ENCODE measurements at regions not wholly inside any gene's neighbourhood (a gene's known extent, or its start where the extent isn't known, plus 50 kb on each side); places are given as distances from the start of the nearest gene placed in this dataset.

DNA sequence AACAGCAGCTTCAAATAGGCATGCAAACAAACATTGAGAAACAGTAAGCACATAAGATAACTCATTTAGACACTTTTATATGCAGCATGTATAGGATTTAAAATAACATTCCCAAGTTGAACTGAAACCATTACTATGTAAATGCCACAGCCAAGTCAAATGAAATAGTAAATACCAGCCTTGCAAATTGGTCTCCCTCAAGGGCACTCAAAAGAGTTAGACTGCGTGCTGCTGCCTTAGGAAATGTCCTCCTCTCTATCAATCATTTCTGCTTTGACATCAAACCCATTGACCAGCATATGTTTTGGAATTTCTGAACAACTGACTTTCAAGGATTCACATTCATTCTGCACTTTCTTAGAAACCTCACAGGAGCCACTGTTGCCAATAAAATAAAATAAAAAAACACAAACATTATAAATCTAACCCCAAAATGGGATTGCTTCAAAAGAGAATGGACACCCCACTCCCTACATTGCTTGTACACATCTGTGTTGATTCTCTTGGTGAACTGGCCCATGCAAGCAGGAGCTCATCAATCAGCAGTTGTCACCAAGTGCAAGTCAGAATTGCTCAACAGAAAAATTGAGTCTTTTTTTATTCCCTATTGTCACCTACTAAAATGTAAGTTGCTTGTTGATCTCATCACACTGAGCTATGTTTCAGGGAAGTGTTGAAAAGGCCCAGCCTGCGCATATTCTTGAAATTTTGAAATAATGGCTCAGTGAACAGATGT, 256.2 kb downstream of the DAD1 start:
- H3K4me2 ChIP-seq (ENCODE audit: low read length) = peak overlapping the region; percentile 75; the same call in 1 of the 2 replicates
- no peak for ATAC-seq
- POLR2A ChIA-PET = no interaction called here
- no peaks in the 10 kb centered on the region for H3K27me3 ChIP-seq (ENCODE audit: insufficient read depth, low read length)
- H3K4me1 ChIP-seq (ENCODE audit: control insufficient read depth in 1 of 2, insufficient read depth in 2 of 2, low read length in 2 of 2) = peaks cover 21 to 25% of the 10 kb centered on the region in 2 experiments
- RAD21 ChIA-PET (ENCODE audit: low non-redundant PET in 1 of 2, low total read pairs in 2 of 2, uncharacterized antibody in 2 of 2, unreplicated experiment in 2 of 2) = interaction anchor here in 1 of 2 experiments (0.8 kb wide), 1 partner anchor 13 kb away, joined by 3 read pairs; no protein-coding TSS in a partner anchor
- no peaks in the 10 kb centered on the region for H4K20me1 ChIP-seq (ENCODE audit: insufficient read depth)
- TF ChIP-seq, protein P1, sequence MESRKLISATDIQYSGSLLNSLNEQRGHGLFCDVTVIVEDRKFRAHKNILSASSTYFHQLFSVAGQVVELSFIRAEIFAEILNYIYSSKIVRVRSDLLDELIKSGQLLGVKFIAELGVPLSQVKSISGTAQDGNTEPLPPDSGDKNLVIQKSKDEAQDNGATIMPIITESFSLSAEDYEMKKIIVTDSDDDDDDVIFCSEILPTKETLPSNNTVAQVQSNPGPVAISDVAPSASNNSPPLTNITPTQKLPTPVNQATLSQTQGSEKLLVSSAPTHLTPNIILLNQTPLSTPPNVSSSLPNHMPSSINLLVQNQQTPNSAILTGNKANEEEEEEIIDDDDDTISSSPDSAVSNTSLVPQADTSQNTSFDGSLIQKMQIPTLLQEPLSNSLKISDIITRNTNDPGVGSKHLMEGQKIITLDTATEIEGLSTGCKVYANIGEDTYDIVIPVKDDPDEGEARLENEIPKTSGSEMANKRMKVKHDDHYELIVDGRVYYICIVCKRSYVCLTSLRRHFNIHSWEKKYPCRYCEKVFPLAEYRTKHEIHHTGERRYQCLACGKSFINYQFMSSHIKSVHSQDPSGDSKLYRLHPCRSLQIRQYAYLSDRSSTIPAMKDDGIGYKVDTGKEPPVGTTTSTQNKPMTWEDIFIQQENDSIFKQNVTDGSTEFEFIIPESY (IDR thresholded peaks at IDR 0.05; ENCODE audit: extremely low read depth, insufficient replicate concordance, low read length) = no peak
- TF ChIP-seq EGR1 (IDR thresholded peaks at IDR 0.05; ENCODE audit: low read depth) = no peak
- no peak for TF ChIP-seq FOSL1 (IDR thresholded peaks at IDR 0.05; ENCODE audit: low read depth)
- no peak for TF ChIP-seq EZH2phosphoT487 (IDR thresholded peaks at IDR 0.05; ENCODE audit: borderline replicate concordance)
- peaks cover 0 to 20% of the 10 kb centered on the region in 2 experiments; a peak in 1 of 4 replicates for H3K9me3 ChIP-seq (ENCODE audit: control insufficient read depth in 1 of 2, insufficient read depth in 1 of 2, low read depth in 1 of 2, low read length in 2 of 2)
- H3K27ac ChIP-seq (ENCODE audit: low read depth, low read length) = no peak overlapping the region
- DNase-seq (ENCODE audit: low read depth, low spot score) = no peak
- H3K4me3 ChIP-seq (replicated peaks in 1 of 2; ENCODE audit: low read depth in 1 of 2, low read length in 2 of 2) = no peak overlapping the region
- no peak overlapping the region for H2AFZ ChIP-seq (ENCODE audit: low read depth, low read length, poor library complexity, severe bottlenecking)
- CTCF ChIA-PET = interaction anchor here (2.7 to 3.4 kb wide), 2 partner anchors 13 to 42 kb away, joined by 13 to 17 read pairs; no protein-coding TSS in a partner anchor
- no peaks in the 10 kb centered on the region for H3K9me2 ChIP-seq (ENCODE audit: insufficient read depth)
- intact Hi-C loops (cut with micrococcal nuclease) = no loop called here
- no peak overlapping the region for H3K9ac ChIP-seq (ENCODE audit: low read length)
- H3K36me3 ChIP-seq (ENCODE audit: control insufficient read depth in 1 of 2, insufficient read depth in 2 of 2, low read length in 2 of 2) = no peaks in the 10 kb centered on the region
- H3K79me2 ChIP-seq (ENCODE audit: insufficient read depth, low read length) = no peaks in the 10 kb centered on the region
- BruUV-seq (replicated peaks) = no TSS peak

DNA sequence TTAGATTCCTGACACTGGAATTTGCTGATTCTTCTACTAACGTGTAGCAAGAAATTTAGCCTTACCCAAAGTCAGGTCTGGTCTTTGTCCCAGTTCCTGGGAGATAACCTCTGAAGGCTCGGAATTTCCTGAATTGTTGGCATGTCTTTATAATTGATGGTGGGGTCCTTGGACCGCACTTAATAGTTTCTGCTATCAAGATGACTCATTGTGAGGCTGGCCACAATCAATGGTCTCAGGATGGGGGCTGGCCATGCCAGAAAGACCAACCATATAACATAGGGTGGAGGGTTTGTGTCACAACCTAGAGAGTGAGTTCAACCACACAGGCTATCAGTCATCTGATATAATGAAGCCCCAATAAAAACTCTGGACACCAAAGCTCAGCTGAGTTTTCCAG, 259.7 kb downstream of the DAD1 start:
- ATAC-seq (no peak), DNase-seq (ENCODE audit: low read depth, low spot score) (no peak)
- no TSS peak for BruUV-seq (replicated peaks)
- Histone ChIP-seq H3K27ac (ENCODE audit: low read depth, low read length) (no peak overlapping the region), H3K36me3 (ENCODE audit: control insufficient read depth in 1 of 2, insufficient read depth in 2 of 2, low read length in 2 of 2) (no peaks in the 10 kb centered on the region), H2AFZ (ENCODE audit: low read depth, low read length, poor library complexity, severe bottlenecking) (no peak overlapping the region), H3K9me3 (ENCODE audit: control insufficient read depth in 1 of 2, insufficient read depth in 1 of 2, low read depth in 1 of 2, low read length in 2 of 2) (peaks cover 0 to 25% of the 10 kb centered on the region in 2 experiments; a peak in 1 of 4 replicates), H3K9ac (ENCODE audit: low read length) (no peak overlapping the region), H3K79me2 (ENCODE audit: insufficient read depth, low read length) (no peaks in the 10 kb centered on the region), H3K4me1 (ENCODE audit: control insufficient read depth in 1 of 2, insufficient read depth in 2 of 2, low read length in 2 of 2) (peaks cover 13 to 14% of the 10 kb centered on the region in 2 experiments), H4K20me1 (ENCODE audit: insufficient read depth) (no peaks in the 10 kb centered on the region), H3K9me2 (ENCODE audit: insufficient read depth) (no peaks in the 10 kb centered on the region; the same call in 1 of the 2 replicates), H3K4me3 (replicated peaks in 1 of 2; ENCODE audit: low read depth in 1 of 2, low read length in 2 of 2) (no peak overlapping the region), H3K27me3 (ENCODE audit: insufficient read depth, low read length) (no peaks in the 10 kb centered on the region), H3K4me2 (ENCODE audit: low read length) (no peak overlapping the region)
- RAD21 ChIA-PET (ENCODE audit: low non-redundant PET in 1 of 2, low total read pairs in 2 of 2, uncharacterized antibody in 2 of 2, unreplicated experiment in 2 of 2) = no interaction called here
- POLR2A ChIA-PET = no interaction called here
- CTCF ChIA-PET = no interaction called here
- intact Hi-C loops (cut with micrococcal nuclease) = no loop called here
- TF ChIP-seq JUND (IDR thresholded peaks at IDR 0.05) = no peak
- no peak for TF ChIP-seq ZNF274 (IDR thresholded peaks at IDR 0.05; ENCODE audit: low read depth, low read length)
- no peak for TF ChIP-seq CTCF (IDR thresholded peaks at IDR 0.05 in 2 of 3, conservative IDR thresholded peaks at IDR 0.05 in 1 of 3; ENCODE audit: borderline replicate concordance in 1 of 3, insufficient read depth in 1 of 3, low read depth in 2 of 3, low read length in 2 of 3)
- no peak for TF ChIP-seq EZH2 (IDR thresholded peaks at IDR 0.05)
- TF ChIP-seq, protein P1 (IDR thresholded peaks at IDR 0.05; ENCODE audit: extremely low read depth, insufficient replicate concordance, low read length) = no peak
